HL-60 (cell line): ENCODE measurements at regions not wholly inside any gene's neighbourhood (a gene's known extent, or its start where the extent isn't known, plus 50 kb on each side); places are given as distances from the start of the nearest gene placed in this dataset.

Source experiments
- CTCF ChIP-seq: IDR thresholded peaks from one replicate; pipeline ENCODE4 v1.5.1; 2011; ENCODE audit warnings: low read length, control low read depth, inconsistent platforms; ENCODE audit not compliant: insufficient read depth
- POLR2AphosphoS5 ChIP-seq: IDR thresholded peaks from 2 replicates; pipeline ENCODE4 v1.6.1; 2012; ENCODE audit warnings: low read depth
- REST ChIP-seq: IDR thresholded peaks from 2 replicates; pipeline ENCODE4 v1.6.1; 2012; ENCODE audit warnings: low read depth; ENCODE audit not compliant: insufficient replicate concordance

DNA sequence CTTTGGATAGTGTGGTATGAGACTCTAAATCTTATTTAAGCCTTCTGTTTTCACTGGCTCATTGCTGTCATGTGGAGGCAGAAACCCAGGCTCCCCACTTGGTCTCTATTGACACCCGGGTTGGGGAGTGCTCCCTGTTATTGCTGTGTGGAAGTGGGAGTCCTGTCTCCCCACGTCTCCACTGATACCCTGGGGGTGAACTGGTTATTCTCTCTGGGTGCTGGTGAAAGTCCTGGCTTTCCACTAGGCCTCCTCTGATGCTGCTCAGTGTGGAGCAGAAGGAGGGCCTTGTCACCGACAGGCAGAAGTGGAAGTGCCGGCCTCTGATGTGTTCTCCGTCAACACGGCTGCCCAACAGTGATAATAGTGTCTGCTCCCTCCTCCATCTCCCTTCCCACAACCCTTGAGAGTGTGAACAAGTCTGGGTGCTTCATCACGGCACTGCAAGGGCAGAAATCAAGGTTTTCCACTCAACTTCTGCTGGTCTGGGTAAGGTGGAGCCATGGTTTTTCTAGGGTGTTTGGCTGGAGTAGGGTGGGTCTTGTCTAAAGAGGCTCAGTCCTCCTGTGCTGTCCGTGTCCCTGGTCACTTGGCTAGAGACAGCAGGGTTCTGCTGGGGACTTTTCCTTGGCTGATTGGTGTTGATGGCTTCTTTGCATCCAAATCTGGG lies 240.7 kb upstream of the B3GAT1 start:
- no peak for TF ChIP-seq CTCF
- no peak for TF ChIP-seq POLR2AphosphoS5
- TF ChIP-seq REST: no peak
